OCI-LY1 (cell line): ENCODE measurements at regions not wholly inside any gene's neighbourhood (a gene's known extent, or its start where the extent isn't known, plus 50 kb on each side); places are given as distances from the start of the nearest gene placed in this dataset.

Experiments
- H2AFZ ChIP-seq: fragments of 200-600 bp; sonication (generic), shearing (Covaris generic); 2 replicates; pipeline ENCODE4 v1.6.0; 2014; ENCODE audit warnings: antibody characterized with exemption, mild to moderate bottlenecking, low read length
- H3F3A ChIP-seq: fragments of 200-600 bp; sonication (generic), shearing (Covaris generic); 2 replicates; pipeline ENCODE4 v1.6.0; 2014; ENCODE audit warnings: mild to moderate bottlenecking, antibody characterized with exemption, low read length, moderate library complexity; ENCODE audit not compliant: insufficient read depth
- H3K27ac ChIP-seq: fragments of 200-600 bp; sonication (generic); 2 replicates; pipeline ENCODE4 v1.5.1; 2014; ENCODE audit warnings: low read length, mixed run types, mild to moderate bottlenecking, low read depth; ENCODE audit not compliant: poor library complexity, severe bottlenecking
- H3K27me3 ChIP-seq: fragments of 200-600 bp; sonication (generic); 2 replicates; pipeline ENCODE4 v1.6.0; 2014; ENCODE audit warnings: antibody characterized with exemption, mild to moderate bottlenecking, low read length, moderate library complexity; ENCODE audit not compliant: insufficient read depth
- H3K36me3 ChIP-seq: fragments of 200-600 bp; sonication (generic); 2 replicates; pipeline ENCODE4 v1.6.1; 2014; ENCODE audit warnings: mild to moderate bottlenecking, antibody characterized with exemption, low read length, moderate library complexity, mixed read lengths; ENCODE audit not compliant: insufficient read depth
- H3K4me1 ChIP-seq: fragments of 200-600 bp; sonication (generic); 2 replicates; pipeline ENCODE4 v1.5.1; 2014; ENCODE audit warnings: mild to moderate bottlenecking, low read length, moderate library complexity; ENCODE audit not compliant: insufficient read depth, severe bottlenecking
- H3K4me2 ChIP-seq: fragments of 200-600 bp; sonication (generic), shearing (Covaris generic); 2 replicates; pipeline ENCODE4 v1.6.1; 2014; ENCODE audit warnings: low read length
- H3K4me3 ChIP-seq: fragments of 200-600 bp; sonication (generic); 2 replicates; pipeline ENCODE4 v1.5.1; 2014; ENCODE audit warnings: low read length, low read depth, mild to moderate bottlenecking, mixed read lengths; ENCODE audit not compliant: poor library complexity, severe bottlenecking
- H3K79me2 ChIP-seq: fragments of 200-600 bp; shearing (Covaris generic); 2 replicates; pipeline ENCODE4 v1.6.1; 2016; ENCODE audit warnings: mixed run types, low read length, mixed read lengths; ENCODE audit not compliant: insufficient read depth
- H3K9ac ChIP-seq: fragments of 200-600 bp; sonication (generic), shearing (Covaris generic); 2 replicates; pipeline ENCODE4 v1.6.1; 2014; ENCODE audit warnings: mild to moderate bottlenecking, low read length, mixed read lengths
- H3K9me2 ChIP-seq: fragments of 200-600 bp; sonication (generic), shearing (Covaris generic); 2 replicates; pipeline ENCODE4 v1.6.1; 2014; ENCODE audit warnings: low read depth, mild to moderate bottlenecking, low read length, mixed read lengths
- H3K9me3 ChIP-seq: fragments of 200-600 bp; shearing (Covaris generic); 2 replicates; pipeline ENCODE4 v1.6.1; 2014; ENCODE audit warnings: low read length, mixed read lengths
- H4K20me1 ChIP-seq: fragments of 200-600 bp; sonication (generic), shearing (Covaris generic); 2 replicates; pipeline ENCODE4 v1.6.0; 2016; ENCODE audit warnings: mild to moderate bottlenecking, low read length; ENCODE audit not compliant: insufficient read depth
- EZH2 ChIP-seq: fragments of 200-600 bp; sonication (generic), shearing (Covaris generic); IDR thresholded peaks from 2 replicates; pipeline ENCODE4 v1.8.0; 2017; ENCODE audit warnings: borderline replicate concordance, mixed run types, mild to moderate bottlenecking, antibody characterized with exemption, low read length, moderate library complexity, mixed read lengths
- TF ChIP-seq, protein P1 (sequence below): fragments of 200-600 bp; sonication (generic), shearing (Covaris generic); IDR thresholded peaks from 2 replicates; pipeline ENCODE4 v1.5.1; 2017; ENCODE audit warnings: mild to moderate bottlenecking, antibody characterized with exemption, low read length, moderate library complexity, mixed read lengths

DNA sequence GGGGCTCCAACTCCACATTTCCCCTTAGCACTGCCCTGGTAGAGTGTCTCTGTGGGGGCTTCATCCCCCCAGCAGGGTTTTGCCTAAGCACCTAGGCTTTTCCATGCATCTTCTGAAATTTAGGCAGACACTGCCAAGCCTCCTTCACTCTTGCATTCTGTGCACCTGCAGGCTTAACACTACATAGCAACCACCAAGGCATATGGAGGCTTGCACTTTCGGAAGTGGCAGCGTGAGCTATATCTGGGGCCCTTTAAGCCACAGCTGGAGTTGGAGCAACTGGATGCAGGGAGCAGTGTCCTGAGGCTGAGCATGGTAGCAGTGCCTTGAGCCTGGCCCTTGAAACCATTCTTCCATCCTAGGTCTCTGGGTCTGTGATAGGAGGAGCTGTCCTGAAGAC lies 214.8 kb upstream of the RPL34 start:
- Histone ChIP-seq H4K20me1 (no peaks in the 10 kb centered on the region), H3K9me2 (no peaks in the 10 kb centered on the region), H3K79me2 (no peaks in the 10 kb centered on the region), H3K36me3 (no peaks in the 10 kb centered on the region), H3K4me3 (no peak overlapping the region), H3K4me2 (no peak overlapping the region), H2AFZ (no peak overlapping the region), H3K27ac (no peak overlapping the region), H3K9ac (no peak overlapping the region), H3K27me3 (no peaks in the 10 kb centered on the region), H3K4me1 (no peaks in the 10 kb centered on the region), H3K9me3 (no peaks in the 10 kb centered on the region), H3F3A (no peaks in the 10 kb centered on the region)
- no peak for TF ChIP-seq EZH2
- TF ChIP-seq, protein P1, sequence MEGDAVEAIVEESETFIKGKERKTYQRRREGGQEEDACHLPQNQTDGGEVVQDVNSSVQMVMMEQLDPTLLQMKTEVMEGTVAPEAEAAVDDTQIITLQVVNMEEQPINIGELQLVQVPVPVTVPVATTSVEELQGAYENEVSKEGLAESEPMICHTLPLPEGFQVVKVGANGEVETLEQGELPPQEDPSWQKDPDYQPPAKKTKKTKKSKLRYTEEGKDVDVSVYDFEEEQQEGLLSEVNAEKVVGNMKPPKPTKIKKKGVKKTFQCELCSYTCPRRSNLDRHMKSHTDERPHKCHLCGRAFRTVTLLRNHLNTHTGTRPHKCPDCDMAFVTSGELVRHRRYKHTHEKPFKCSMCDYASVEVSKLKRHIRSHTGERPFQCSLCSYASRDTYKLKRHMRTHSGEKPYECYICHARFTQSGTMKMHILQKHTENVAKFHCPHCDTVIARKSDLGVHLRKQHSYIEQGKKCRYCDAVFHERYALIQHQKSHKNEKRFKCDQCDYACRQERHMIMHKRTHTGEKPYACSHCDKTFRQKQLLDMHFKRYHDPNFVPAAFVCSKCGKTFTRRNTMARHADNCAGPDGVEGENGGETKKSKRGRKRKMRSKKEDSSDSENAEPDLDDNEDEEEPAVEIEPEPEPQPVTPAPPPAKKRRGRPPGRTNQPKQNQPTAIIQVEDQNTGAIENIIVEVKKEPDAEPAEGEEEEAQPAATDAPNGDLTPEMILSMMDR: no peak

DNA sequence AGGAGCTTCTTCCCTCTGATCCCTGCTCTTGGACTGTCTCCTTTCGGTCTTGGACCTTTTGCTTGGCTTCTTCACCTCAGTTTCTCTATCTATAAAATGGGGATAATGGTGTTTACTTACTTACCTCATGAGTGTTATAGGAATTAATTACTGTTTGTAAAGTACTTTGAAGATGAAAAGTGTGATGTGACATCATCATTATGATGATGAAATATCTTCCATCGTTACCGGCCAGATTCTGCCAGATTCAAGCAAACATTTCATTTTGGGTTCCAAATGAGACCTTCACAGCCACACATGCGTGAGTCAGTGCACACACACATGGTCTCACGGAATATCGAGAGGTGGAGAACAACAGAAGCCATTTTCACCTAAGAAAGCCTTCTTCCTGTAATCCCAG lies 220.1 kb upstream of the RPL34 start:
- Histone ChIP-seq H3K9me3 (no peaks in the 10 kb centered on the region), H3K27me3 (no peaks in the 10 kb centered on the region), H4K20me1 (no peaks in the 10 kb centered on the region), H3K79me2 (no peaks in the 10 kb centered on the region), H3F3A (no peaks in the 10 kb centered on the region), H2AFZ (no peak overlapping the region), H3K36me3 (no peaks in the 10 kb centered on the region), H3K4me1 (no peaks in the 10 kb centered on the region), H3K4me2 (no peak overlapping the region), H3K9ac (no peak overlapping the region), H3K27ac (no peak overlapping the region), H3K9me2 (no peaks in the 10 kb centered on the region), H3K4me3 (no peak overlapping the region)
- TF ChIP-seq EZH2: no peak
- TF ChIP-seq, protein P1: no peak

DNA sequence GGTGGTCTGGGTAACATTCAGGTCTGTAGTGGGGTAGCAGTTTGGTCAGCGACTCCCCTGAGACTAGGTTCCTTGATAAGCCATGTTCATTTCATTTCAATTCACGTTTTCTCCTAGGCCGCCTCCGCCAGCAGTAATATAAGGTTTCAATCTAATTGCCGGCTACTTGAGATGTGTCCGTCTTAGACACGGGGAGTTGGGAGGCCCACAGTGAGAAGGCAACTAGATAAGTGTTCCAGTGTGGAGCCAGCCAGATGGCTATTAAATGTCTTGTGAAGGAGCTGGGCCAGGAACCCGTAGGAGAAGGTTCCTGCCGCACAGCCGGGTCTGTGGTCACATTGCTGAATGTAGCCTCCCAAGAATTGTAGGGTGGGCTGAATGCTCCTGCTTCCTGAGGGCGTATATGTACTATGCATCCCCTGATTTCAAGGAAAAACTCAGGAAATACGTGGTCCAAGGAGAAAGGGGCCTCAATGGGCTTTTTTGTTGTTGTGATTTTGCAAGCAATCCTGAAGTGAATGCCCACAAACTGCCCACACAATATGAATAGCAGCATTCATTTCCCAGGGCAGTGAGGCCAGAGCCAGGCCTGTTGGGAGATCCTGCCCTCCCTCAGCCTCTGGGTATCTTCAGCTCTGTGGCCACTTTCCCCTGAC lies 220.6 kb upstream of the RPL34 start:
- H3K4me1 ChIP-seq: no peaks in the 10 kb centered on the region
- H3K4me2 ChIP-seq: no peak overlapping the region
- TF ChIP-seq, protein P1: no peak
- TF ChIP-seq EZH2: no peak
- no peaks in the 10 kb centered on the region for H3K9me2 ChIP-seq
- H4K20me1 ChIP-seq: no peaks in the 10 kb centered on the region
- H3K27me3 ChIP-seq: no peaks in the 10 kb centered on the region
- no peak overlapping the region for H2AFZ ChIP-seq
- H3K9me3 ChIP-seq: no peaks in the 10 kb centered on the region
- no peak overlapping the region for H3K9ac ChIP-seq
- no peaks in the 10 kb centered on the region for H3K79me2 ChIP-seq
- no peaks in the 10 kb centered on the region for H3K36me3 ChIP-seq
- no peak overlapping the region for H3K4me3 ChIP-seq
- H3K27ac ChIP-seq: no peak overlapping the region
- no peaks in the 10 kb centered on the region for H3F3A ChIP-seq
